Endothelial cell of umbilical vein (primary cell): ENCODE measurements at regions not wholly inside any gene's neighbourhood (a gene's known extent, or its start where the extent isn't known, plus 50 kb on each side); places are given as distances from the start of the nearest gene placed in this dataset.

Experiments
- BruUV-seq: library from RNA; stranded (reverse); fragments of 400-500 nt; replicated peaks from 2 replicates; lab custom pipeline; 2021; lab: Mats Ljungman, UMichigan
- CTCF ChIA-PET: fragments of 300-600, 350-600 bp; sonication (Branson Sonifier 250); formaldehyde crosslinking; loops from one replicate; lab custom pipeline; 2021; ENCODE audit warnings: antibody characterized with exemption, inconsistent platforms; lab: Charles Lee
- POLR2A ChIA-PET: fragments of 300-600, 350-600 bp; sonication (Branson Sonifier 250); formaldehyde crosslinking; loops from one replicate; lab custom pipeline; 2021; ENCODE audit warnings: antibody characterized with exemption, inconsistent platforms; lab: Charles Lee
- DNase-seq: peaks from one replicate; pipeline ENCODE4 v3.0.0-alpha.2; 2011; ENCODE audit warnings: low read depth, low spot score
- FAIRE-seq: peaks from 2 replicates; lab custom pipeline; 2011; peaks lifted over from hg19 to GRCh38; lab: Jason Lieb, UNC
- H2AFZ ChIP-seq: 2 replicates; pipeline ENCODE4 v1.6.0; 2012; ENCODE audit warnings: low read depth, low read length, control low read depth, inconsistent platforms
- H3K27ac ChIP-seq: 2 replicates; pipeline ENCODE4 v1.5.1; 2011; ENCODE audit warnings: low read depth, mild to moderate bottlenecking, control low read depth, low read length, moderate library complexity; ENCODE audit not compliant: insufficient read depth
- H3K27me3 ChIP-seq, 2 experiments: 2 replicates each; pipeline versions ENCODE4 v1.6.0 to v1.6.1; 2011; ENCODE audit warnings: low read length in 2 of 2, mixed read lengths in 1 of 2; ENCODE audit not compliant: control insufficient read depth in 2 of 2, insufficient read depth in 2 of 2
- H3K36me3 ChIP-seq, 2 experiments: 2 replicates in 1 of 2; 3 replicates in 1 of 2; pipeline ENCODE4 v1.5.1; 2011; ENCODE audit warnings: low read length in 2 of 2, mild to moderate bottlenecking in 1 of 2, moderate library complexity in 1 of 2; ENCODE audit not compliant: control insufficient read depth in 2 of 2, insufficient read depth in 2 of 2; ENCODE audit errors: extremely low read depth in 1 of 2
- H3K4me1 ChIP-seq: 3 replicates; pipeline ENCODE4 v1.5.1; 2011; ENCODE audit warnings: mild to moderate bottlenecking, low read length; ENCODE audit not compliant: control insufficient read depth, insufficient read depth; ENCODE audit errors: extremely low read depth
- H3K4me2 ChIP-seq: 2 replicates; pipeline ENCODE4 v1.6.1; 2011; ENCODE audit warnings: low read length, control low read depth, mixed read lengths; ENCODE audit not compliant: insufficient read depth
- H3K4me3 ChIP-seq, 3 experiments: fragments of 200-600 bp in 1 of 3; sonication (generic), shearing (Covaris generic) in 1 of 3; replicated peaks in 1 of 3; 2 replicates each; pipeline ENCODE4 v1.5.1; 2011 to 2016; ENCODE audit warnings: control low read depth in 3 of 3, low read length in 3 of 3, mild to moderate bottlenecking in 2 of 3, inconsistent platforms in 1 of 3, low read depth in 1 of 3, moderate library complexity in 1 of 3; ENCODE audit not compliant: insufficient read depth in 1 of 3
- H3K79me2 ChIP-seq: 2 replicates; pipeline ENCODE4 v1.6.0; 2012; ENCODE audit warnings: low read length, inconsistent platforms; ENCODE audit not compliant: control insufficient read depth, insufficient read depth
- H3K9ac ChIP-seq: replicated peaks from 2 replicates; pipeline ENCODE3; 2011; ENCODE audit warnings: low read length, control low read depth; ENCODE audit not compliant: insufficient read depth; ENCODE audit errors: extremely low read depth
- H3K9me1 ChIP-seq: replicated peaks from 3 replicates; pipeline ENCODE4 v1.6.0; 2011; ENCODE audit warnings: mild to moderate bottlenecking, low read length; ENCODE audit not compliant: control insufficient read depth, insufficient read depth; ENCODE audit errors: extremely low read depth
- H3K9me3 ChIP-seq: replicated peaks from 2 replicates; pipeline ENCODE4 v1.5.1; 2012; ENCODE audit warnings: low read length, inconsistent platforms; ENCODE audit not compliant: control insufficient read depth, insufficient read depth
- H4K20me1 ChIP-seq: replicated peaks from 2 replicates; pipeline ENCODE3; 2011; ENCODE audit warnings: mild to moderate bottlenecking, low read length; ENCODE audit not compliant: control insufficient read depth, insufficient read depth; ENCODE audit errors: extremely low read depth
- CTCF ChIP-seq, 2 donors: IDR thresholded peaks; 1 replicate in 1 of 2; 2 replicates in 1 of 2; pipeline ENCODE4 v1.5.1; 2011; ENCODE audit warnings: low read length in 2 of 2, mild to moderate bottlenecking in 2 of 2, moderate library complexity in 2 of 2, control low read depth in 1 of 2, inconsistent platforms in 1 of 2, low read depth in 1 of 2; ENCODE audit not compliant: insufficient read depth in 1 of 2; ENCODE audit errors: extremely low read depth in 1 of 2
- EZH2 ChIP-seq: IDR thresholded peaks from 2 replicates; pipeline ENCODE4 v1.6.1; 2012; ENCODE audit warnings: borderline replicate concordance, low read depth, mild to moderate bottlenecking, moderate library complexity, low read length, inconsistent platforms; ENCODE audit not compliant: severe bottlenecking
- FOS ChIP-seq: IDR thresholded peaks from 2 replicates; pipeline ENCODE4 v1.6.1; 2011; ENCODE audit warnings: mild to moderate bottlenecking, low read length, moderate library complexity, borderline replicate concordance; ENCODE audit not compliant: insufficient read depth
- GATA2 ChIP-seq: IDR thresholded peaks from 2 replicates; pipeline ENCODE4 v1.7.0; 2011; ENCODE audit warnings: low read depth, mild to moderate bottlenecking, moderate library complexity, mixed read lengths, low read length; ENCODE audit not compliant: insufficient read length, insufficient read depth
- JUN ChIP-seq: IDR thresholded peaks from 2 replicates; pipeline ENCODE4 v1.6.1; 2011; ENCODE audit warnings: borderline replicate concordance, low read depth; ENCODE audit not compliant: insufficient read length, insufficient read depth
- MAX ChIP-seq: IDR thresholded peaks from 2 replicates; pipeline ENCODE4 v1.6.1; 2011; ENCODE audit not compliant: insufficient read depth, insufficient read length
- MYC ChIP-seq: IDR thresholded peaks from one replicate; pipeline ENCODE4 v1.6.1; 2011; ENCODE audit warnings: mild to moderate bottlenecking, low read depth, low read length
- POLR2A ChIP-seq: IDR thresholded peaks from 2 replicates; pipeline ENCODE4 v1.6.1; 2012; ENCODE audit warnings: low read depth, mild to moderate bottlenecking, control low read depth, low read length
- POLR2AphosphoS5 ChIP-seq: IDR thresholded peaks from 2 replicates; pipeline ENCODE4 v1.6.1; 2012; ENCODE audit warnings: low read depth, mild to moderate bottlenecking, control low read depth, low read length, moderate library complexity; ENCODE audit not compliant: insufficient read depth
- dilution Hi-C: fragments of 300-500 bp; cut with MboI; formaldehyde crosslinking; loops from one replicate; pipeline ENCODE4 v1.15.0; 2019; ENCODE audit warnings: low sequenced_read_pairs; ENCODE audit not compliant: extremely low pct_ligation_motif_present
- intact Hi-C: fragments of 100-400 bp; cut with micrococcal nuclease; formaldehyde crosslinking; loops from one replicate; pipeline ENCODE4 v1.10.0; 2022

GRCh38 chr6:122248001-122248669 lies 151.3 kb upstream of the HSF2 start:
- Histone ChIP-seq H3K9me1 (no peaks in the 10 kb centered on the region), H3K79me2 (no peaks in the 10 kb centered on the region), H3K4me1 (no peaks in the 10 kb centered on the region), H3K27me3 (no peaks in the 10 kb centered on the region), H3K9me3 (no peaks in the 10 kb centered on the region), H3K27ac (no peak overlapping the region), H3K9ac (no peak overlapping the region), H4K20me1 (no peaks in the 10 kb centered on the region), H3K36me3 (no peaks in the 10 kb centered on the region), H3K4me3 (no peak overlapping the region), H2AFZ (no peak overlapping the region), H3K4me2 (no peak overlapping the region)
- no peak for FAIRE-seq
- dilution Hi-C loops: no loop called here
- TF ChIP-seq POLR2A (no peak), EZH2 (no peak), POLR2AphosphoS5 (no peak), MYC (no peak), FOS (no peak), MAX (no peak), GATA2 (no peak), JUN (no peak), CTCF (IDR thresholded peaks at IDR 0.05; ENCODE audit: extremely low read depth in 1 of 2, insufficient read depth in 1 of 2, low read depth in 1 of 2, low read length in 2 of 2) (no peak)
- CTCF ChIA-PET: no interaction called here
- intact Hi-C loops: no loop called here
- no TSS peak for BruUV-seq
- DNase-seq: no peak
- POLR2A ChIA-PET: no interaction called here
